Neural cell (in vitro differentiated cells): ENCODE measurements at regions not wholly inside any gene's neighbourhood (a gene's known extent, or its start where the extent isn't known, plus 50 kb on each side); places are given as distances from the start of the nearest gene placed in this dataset.

Source experiments
- H2AFZ ChIP-seq: fragments of 200-600, 300-800 bp; sonication (generic), shearing (Covaris generic); 2 replicates; pipeline ENCODE4 v1.6.0; 2014; ENCODE audit warnings: low read depth, mild to moderate bottlenecking, antibody characterized with exemption, low read length, moderate library complexity
- H3F3A ChIP-seq: fragments of 200-600 bp; shearing (Covaris generic); 2 replicates; pipeline ENCODE4 v1.6.1; 2016; ENCODE audit warnings: mild to moderate bottlenecking, moderate library complexity, mixed read lengths, antibody characterized with exemption, low read length; ENCODE audit not compliant: insufficient read depth, poor library complexity, severe bottlenecking
- H3K27ac ChIP-seq: fragments of 200-600, 300-800 bp; sonication (generic), shearing (Covaris generic); 2 replicates; pipeline ENCODE4 v1.5.1; 2014; ENCODE audit warnings: mild to moderate bottlenecking, low read length, moderate library complexity
- H3K27me3 ChIP-seq: fragments of 300-800, 200-600 bp; sonication (generic), shearing (Covaris generic); 2 replicates; pipeline ENCODE4 v1.6.0; 2014; ENCODE audit warnings: mild to moderate bottlenecking, low read depth, low read length, moderate library complexity; ENCODE audit not compliant: insufficient read depth
- H3K36me3 ChIP-seq: fragments of 300-800, 200-600 bp; sonication (generic), shearing (Covaris generic); 2 replicates; pipeline ENCODE4 v1.5.1; 2014; ENCODE audit warnings: mild to moderate bottlenecking, antibody characterized with exemption, low read length, moderate library complexity; ENCODE audit not compliant: insufficient read depth
- H3K4me2 ChIP-seq: fragments of 300-800, 200-600 bp; sonication (generic), shearing (Covaris generic); 2 replicates; pipeline ENCODE4 v1.6.0; 2014; ENCODE audit warnings: mild to moderate bottlenecking, low read length
- H3K4me3 ChIP-seq: fragments of 300-800, 200-600 bp; sonication (generic), shearing (Covaris generic); 2 replicates; pipeline ENCODE4 v1.5.1; 2014; ENCODE audit warnings: mild to moderate bottlenecking, low read length, moderate library complexity
- H3K79me2 ChIP-seq: fragments of 200-600 bp; shearing (Covaris generic); replicated peaks from 2 replicates; pipeline ENCODE4 v1.6.0; 2014; ENCODE audit warnings: mild to moderate bottlenecking, low read length, moderate library complexity; ENCODE audit not compliant: insufficient read depth
- H3K9ac ChIP-seq: fragments of 300-800, 200-600 bp; sonication (generic), shearing (Covaris generic); 2 replicates; pipeline ENCODE4 v1.6.1; 2016; ENCODE audit warnings: mild to moderate bottlenecking, low read length, mixed read lengths
- H3K9me2 ChIP-seq: fragments of 200-600 bp; shearing (Covaris generic); 2 replicates; pipeline ENCODE4 v1.6.1; 2016; ENCODE audit warnings: mild to moderate bottlenecking, low read length, mixed read lengths; ENCODE audit not compliant: insufficient read depth
- H3K9me3 ChIP-seq: fragments of 200-600, 300-800 bp; sonication (generic), shearing (Covaris generic); 2 replicates; pipeline ENCODE4 v1.6.1; 2016; ENCODE audit warnings: mild to moderate bottlenecking, mixed run types, low read length, moderate library complexity, mixed read lengths
- H4K20me1 ChIP-seq: fragments of 200-600 bp; shearing (Covaris generic); 2 replicates; pipeline ENCODE4 v1.6.1; 2016; ENCODE audit warnings: mild to moderate bottlenecking, mixed run types; ENCODE audit not compliant: insufficient read depth
- EP300 ChIP-seq: fragments of 450-650 bp; conservative IDR thresholded peaks from 2 replicates; pipeline ENCODE4 v1.6.1; 2014; ENCODE audit warnings: antibody characterized with exemption, mild to moderate bottlenecking, moderate library complexity; ENCODE audit not compliant: poor library complexity, severe bottlenecking
- EZH2 ChIP-seq: fragments of 200-600, 300-800 bp; shearing (Covaris generic), sonication (generic); IDR thresholded peaks from 2 replicates; pipeline ENCODE4 v1.6.1; 2014; ENCODE audit warnings: antibody characterized with exemption, low read length, borderline replicate concordance, mild to moderate bottlenecking; ENCODE audit not compliant: insufficient read depth, poor library complexity, severe bottlenecking
- MXI1 ChIP-seq: fragments of 450-650 bp; conservative IDR thresholded peaks from 2 replicates; pipeline ENCODE4 v1.6.1; 2014; ENCODE audit warnings: antibody characterized with exemption, mild to moderate bottlenecking; ENCODE audit not compliant: poor library complexity, severe bottlenecking
- POLR2AphosphoS5 ChIP-seq: IDR thresholded peaks from 2 replicates; pipeline ENCODE4 v1.6.1; 2012
- RAD21 ChIP-seq: fragments of 450-650 bp; conservative IDR thresholded peaks from 2 replicates; pipeline ENCODE4 v1.6.1; 2014; ENCODE audit warnings: antibody characterized with exemption, mild to moderate bottlenecking, moderate library complexity
- SMC3 ChIP-seq: fragments of 450-650 bp; conservative IDR thresholded peaks from 2 replicates; pipeline ENCODE4 v1.6.1; 2014; ENCODE audit warnings: antibody characterized with exemption, mild to moderate bottlenecking, moderate library complexity; ENCODE audit not compliant: poor library complexity
- TAF1 ChIP-seq: IDR thresholded peaks from 2 replicates; pipeline ENCODE4 v1.6.1; 2012; ENCODE audit warnings: low read depth

DNA sequence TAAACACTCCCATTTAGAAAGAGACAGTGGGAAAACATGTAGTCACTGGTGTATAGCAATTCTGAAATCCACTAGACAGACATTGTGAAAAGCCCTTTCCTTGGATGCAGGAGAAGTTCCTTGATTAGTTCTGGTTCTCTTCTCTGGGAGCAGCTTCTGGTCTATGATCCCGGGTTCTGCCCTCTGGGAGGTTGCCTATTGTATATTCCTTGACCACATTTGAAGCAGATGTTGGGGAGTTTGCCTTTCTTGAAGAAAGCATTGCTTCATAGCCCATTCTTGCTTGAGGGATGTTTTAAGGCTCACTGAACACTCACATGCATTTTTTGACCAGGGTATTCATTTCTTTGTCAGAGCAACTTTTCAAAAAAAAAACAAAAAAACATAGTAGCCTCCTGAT is 211.9 kb downstream of the NDFIP2 start:
- Histone ChIP-seq H3F3A (no peaks in the 10 kb centered on the region), H3K9ac (no peak overlapping the region), H3K36me3 (no peaks in the 10 kb centered on the region), H3K27ac (no peak overlapping the region), H2AFZ (no peak overlapping the region), H3K9me2 (no peaks in the 10 kb centered on the region), H3K4me2 (no peak overlapping the region), H3K27me3 (no peaks in the 10 kb centered on the region), H3K79me2 (no peaks in the 10 kb centered on the region), H3K4me3 (no peak overlapping the region), H3K9me3 (no peaks in the 10 kb centered on the region), H4K20me1 (no peaks in the 10 kb centered on the region)
- TF ChIP-seq EZH2 (no peak), SMC3 (no peak)

GRCh38 chr13:79691826-79692225 is 210.9 kb downstream of the NDFIP2 start:
- Histone ChIP-seq H3K36me3 (no peaks in the 10 kb centered on the region), H3K27me3 (no peaks in the 10 kb centered on the region), H3K4me2 (no peak overlapping the region), H3K9ac (no peak overlapping the region), H3K9me3 (no peaks in the 10 kb centered on the region), H3K27ac (no peak overlapping the region), H3K9me2 (no peaks in the 10 kb centered on the region), H3F3A (no peaks in the 10 kb centered on the region), H2AFZ (no peak overlapping the region), H3K79me2 (no peaks in the 10 kb centered on the region), H3K4me3 (no peak overlapping the region), H4K20me1 (no peaks in the 10 kb centered on the region)
- no peak for TF ChIP-seq TAF1

DNA sequence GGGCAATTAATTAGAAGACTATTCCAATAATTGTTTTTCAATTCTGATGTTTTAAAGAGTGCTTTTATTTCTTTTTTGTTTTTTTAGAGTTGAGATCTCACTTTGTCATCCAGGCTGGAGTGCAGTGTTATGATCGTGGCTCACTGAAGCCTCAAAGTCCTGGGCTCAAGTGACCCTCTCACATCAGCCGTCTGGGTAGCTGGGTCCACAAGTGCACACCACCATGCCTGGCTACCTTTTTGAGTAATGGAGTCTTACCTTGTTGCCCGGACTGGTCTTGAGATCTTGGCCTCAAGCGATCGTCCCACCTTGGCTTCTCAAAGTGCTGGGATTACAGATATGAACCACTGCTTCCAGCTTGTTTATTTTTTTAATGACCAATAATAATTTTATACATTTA is 207.8 kb downstream of the NDFIP2 start:
- Histone ChIP-seq H3K27ac (no peak overlapping the region), H4K20me1 (no peaks in the 10 kb centered on the region), H3K27me3 (no peaks in the 10 kb centered on the region), H3K9me3 (no peaks in the 10 kb centered on the region), H3K9ac (no peak overlapping the region), H2AFZ (no peak overlapping the region), H3K4me2 (no peak overlapping the region), H3K36me3 (no peaks in the 10 kb centered on the region), H3K4me3 (no peak overlapping the region), H3F3A (no peaks in the 10 kb centered on the region), H3K9me2 (no peaks in the 10 kb centered on the region), H3K79me2 (no peaks in the 10 kb centered on the region)
- TF ChIP-seq EZH2 = no peak
- TF ChIP-seq RAD21 = no peak
- no peak for TF ChIP-seq POLR2AphosphoS5
- no peak for TF ChIP-seq MXI1
- no peak for TF ChIP-seq TAF1
- no peak for TF ChIP-seq SMC3

GRCh38 chr13:79686441-79686840 is 205.5 kb downstream of the NDFIP2 start:
- H3K27ac ChIP-seq = no peak overlapping the region
- no peaks in the 10 kb centered on the region for H3K9me3 ChIP-seq
- no peaks in the 10 kb centered on the region for H3F3A ChIP-seq
- H3K9ac ChIP-seq = no peak overlapping the region
- H3K4me2 ChIP-seq = no peak overlapping the region
- no peak overlapping the region for H2AFZ ChIP-seq
- no peak for TF ChIP-seq TAF1
- TF ChIP-seq EP300 = no peak
- no peak for TF ChIP-seq POLR2AphosphoS5
- no peak for TF ChIP-seq EZH2
- H3K36me3 ChIP-seq = no peaks in the 10 kb centered on the region
- H4K20me1 ChIP-seq = no peaks in the 10 kb centered on the region
- H3K27me3 ChIP-seq = no peaks in the 10 kb centered on the region
- no peaks in the 10 kb centered on the region for H3K9me2 ChIP-seq
- no peak overlapping the region for H3K4me3 ChIP-seq
- no peaks in the 10 kb centered on the region for H3K79me2 ChIP-seq
